ENCODE measurements at regions not wholly inside any gene's neighbourhood (a gene's known extent, or its start where the extent isn't known, plus 50 kb on each side); places are given as distances from the start of the nearest gene placed in this dataset.

GRCh38 chr1:101496109-101496508 is 259.3 kb downstream of the S1PR1 start:
- TF ChIP-seq EZH2 (IDR thresholded peaks at IDR 0.05; ENCODE audit: borderline replicate concordance, low read length): no peak
- no peak for TF ChIP-seq CTCF (conservative IDR thresholded peaks at IDR 0.05 in 1 of 2, IDR thresholded peaks at IDR 0.05 in 1 of 2; ENCODE audit: extremely low read depth in 1 of 2, insufficient read depth in 1 of 2, low read depth in 1 of 2, low read length in 2 of 2)

Measured in mammary epithelial cell (primary cell).